SU-DHL-6 (cell line): ENCODE measurements at regions not wholly inside any gene's neighbourhood (a gene's known extent, or its start where the extent isn't known, plus 50 kb on each side); places are given as distances from the start of the nearest gene placed in this dataset.

Source experiments
- EZH2phosphoT487 ChIP-seq: fragments of 200-600 bp; sonication (generic), shearing (Covaris generic); conservative IDR thresholded peaks from 2 replicates; pipeline ENCODE4 v1.6.1; 2018; ENCODE audit warnings: mild to moderate bottlenecking, antibody characterized with exemption, low read length, moderate library complexity, mixed read lengths
- TF ChIP-seq, protein P1 (sequence below): fragments of 200-600 bp; sonication (generic); IDR thresholded peaks from one replicate; pipeline ENCODE4 v1.5.1; 2017; ENCODE audit warnings: antibody characterized with exemption, mild to moderate bottlenecking, low read length, moderate library complexity; ENCODE audit not compliant: insufficient read depth, poor library complexity, severe bottlenecking

DNA sequence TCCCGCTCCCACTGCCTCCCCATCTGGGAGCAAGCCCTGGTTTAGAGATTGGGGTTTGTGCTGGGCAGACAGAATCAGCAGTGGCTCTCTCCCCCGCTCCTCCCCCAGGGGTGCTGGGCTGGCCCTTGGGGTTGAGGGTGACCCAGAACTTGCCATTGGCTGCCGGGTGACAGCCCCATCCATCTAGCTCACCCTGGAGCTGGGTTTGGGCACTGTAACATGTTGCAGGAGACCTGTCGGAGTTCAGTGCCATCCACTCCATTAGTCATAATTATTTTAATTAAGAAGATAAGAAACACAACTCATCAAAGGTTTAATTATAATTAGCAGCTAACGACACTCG is 111.4 kb upstream of the OTOS start:
- TF ChIP-seq, protein P1, sequence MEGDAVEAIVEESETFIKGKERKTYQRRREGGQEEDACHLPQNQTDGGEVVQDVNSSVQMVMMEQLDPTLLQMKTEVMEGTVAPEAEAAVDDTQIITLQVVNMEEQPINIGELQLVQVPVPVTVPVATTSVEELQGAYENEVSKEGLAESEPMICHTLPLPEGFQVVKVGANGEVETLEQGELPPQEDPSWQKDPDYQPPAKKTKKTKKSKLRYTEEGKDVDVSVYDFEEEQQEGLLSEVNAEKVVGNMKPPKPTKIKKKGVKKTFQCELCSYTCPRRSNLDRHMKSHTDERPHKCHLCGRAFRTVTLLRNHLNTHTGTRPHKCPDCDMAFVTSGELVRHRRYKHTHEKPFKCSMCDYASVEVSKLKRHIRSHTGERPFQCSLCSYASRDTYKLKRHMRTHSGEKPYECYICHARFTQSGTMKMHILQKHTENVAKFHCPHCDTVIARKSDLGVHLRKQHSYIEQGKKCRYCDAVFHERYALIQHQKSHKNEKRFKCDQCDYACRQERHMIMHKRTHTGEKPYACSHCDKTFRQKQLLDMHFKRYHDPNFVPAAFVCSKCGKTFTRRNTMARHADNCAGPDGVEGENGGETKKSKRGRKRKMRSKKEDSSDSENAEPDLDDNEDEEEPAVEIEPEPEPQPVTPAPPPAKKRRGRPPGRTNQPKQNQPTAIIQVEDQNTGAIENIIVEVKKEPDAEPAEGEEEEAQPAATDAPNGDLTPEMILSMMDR = no peak
- TF ChIP-seq EZH2phosphoT487 = no peak
